Sigmoid colon (tissue), 6 donors: ENCODE measurements at regions not wholly inside any gene's neighbourhood (a gene's known extent, or its start where the extent isn't known, plus 50 kb on each side); places are given as distances from the start of the nearest gene placed in this dataset.

Experiments used
- DNase-seq: peaks from one replicate; pipeline ENCODE4 v3.0.0-alpha.2; 2019
- H3K27ac ChIP-seq, 4 donors: fragments of 200-600 bp; sonication (generic); one replicate each; pipeline ENCODE4 v1.5.1; 2016 to 2019; ENCODE audit warnings: mild to moderate bottlenecking in 1 of 4
- H3K27me3 ChIP-seq, 3 donors: fragments of 200-600 bp; sonication (generic); one replicate each; pipeline ENCODE4 v1.5.1; 2019; ENCODE audit warnings: mild to moderate bottlenecking in 1 of 3
- H3K36me3 ChIP-seq, 4 donors: fragments of 200-600 bp; sonication (generic); one replicate each; pipeline ENCODE4 v1.5.1; 2016 to 2019
- H3K4me1 ChIP-seq, 4 donors: fragments of 200-600 bp; sonication (generic); one replicate each; pipeline ENCODE4 v1.5.1; 2017 to 2019
- H3K4me3 ChIP-seq, 4 donors: fragments of 200-600 bp; sonication (generic); one replicate each; pipeline ENCODE4 v1.5.1; 2017 to 2019; ENCODE audit warnings: mild to moderate bottlenecking in 2 of 4, moderate library complexity in 1 of 4
- H3K9me3 ChIP-seq, 4 donors: fragments of 200-600 bp in 3 of 4; sonication (generic) in 3 of 4; one replicate each; pipeline versions ENCODE4 v1.5.1 to v1.6.1; 2013 to 2019
- CTCF ChIP-seq, 4 experiments: fragments of 450-650 bp in 3 of 4; fragments of 200-600 bp in 1 of 4; IDR thresholded peaks; one replicate each; pipeline ENCODE4 v1.5.1; 2016 to 2019; ENCODE audit warnings: antibody characterized with exemption in 4 of 4, mild to moderate bottlenecking in 3 of 4, moderate library complexity in 2 of 4
- EP300 ChIP-seq, 4 donors: sonication (generic); formaldehyde crosslinking; IDR thresholded peaks; one replicate each; pipeline ENCODE4 v1.6.1; 2017; ENCODE audit warnings: antibody characterized with exemption in 4 of 4
- POLR2A ChIP-seq, 2 donors: fragments of 450-650 bp; IDR thresholded peaks; one replicate each; pipeline ENCODE4 v1.6.1; 2016; ENCODE audit warnings: antibody characterized with exemption in 2 of 2, mild to moderate bottlenecking in 2 of 2, moderate library complexity in 2 of 2
- POLR2AphosphoS5 ChIP-seq, 4 donors: sonication (generic); formaldehyde crosslinking; IDR thresholded peaks; one replicate each; pipeline ENCODE4 v1.6.1; 2017; ENCODE audit warnings: antibody characterized with exemption in 4 of 4
- WGBS, 2 donors: extraction: QIAGEN DNeasy Blood & Tissue Kit; methylation state at CpG; one replicate each; pipeline ENCODE4 v1.1.7; 2013; 5-methylcytosine and 5-hydroxymethylcytosine counted together
- intact Hi-C: fragments of 100-400 bp; cut with DNase I; formaldehyde crosslinking; loops from one replicate; pipeline ENCODE4 v1.15.1; 2023
- donor health status: healthy with polysubstance abuse.
- donor health status: healthy.

GRCh38 chr9:25584611-25585010 is 93.6 kb downstream of the TUSC1 start:
- intact Hi-C loops, result no loop called here
- TF ChIP-seq EP300 (IDR thresholded peaks at IDR 0.05) (no peak), POLR2AphosphoS5 (IDR thresholded peaks at IDR 0.05) (no peak), CTCF (IDR thresholded peaks at IDR 0.05) (no peak), POLR2A (IDR thresholded peaks at IDR 0.05) (no peak)
- 71 to 88% methylated on average over 2 of the region's 2 CpGs for WGBS, 2 donors

GRCh38 chr9:25573281-25573680 is 105.0 kb downstream of the TUSC1 start:
- no peaks in the 10 kb centered on the region for H3K4me1 ChIP-seq
- DNase-seq, result no peak
- H3K27ac ChIP-seq, result no peak overlapping the region
- intact Hi-C loops, result no loop called here
- no peaks in the 10 kb centered on the region for H3K27me3 ChIP-seq
- no peaks in the 10 kb centered on the region for H3K36me3 ChIP-seq
- no peaks in the 10 kb centered on the region for H3K9me3 ChIP-seq
- TF ChIP-seq EP300 (IDR thresholded peaks at IDR 0.05) (no peak), CTCF (IDR thresholded peaks at IDR 0.05) (no peak), POLR2AphosphoS5 (IDR thresholded peaks at IDR 0.05) (no peak), POLR2A (IDR thresholded peaks at IDR 0.05) (no peak)
- 90 to 91% methylated on average over 5 of the region's 5 CpGs for WGBS, 2 donors
- H3K4me3 ChIP-seq, result no peak overlapping the region

More at GRCh38 chr9:25584611-25585010, 93.6 kb downstream of the TUSC1 start:
- Histone ChIP-seq H3K36me3 (no peaks in the 10 kb centered on the region), H3K9me3 (no peaks in the 10 kb centered on the region), H3K4me3 (no peak overlapping the region), H3K27ac (no peak overlapping the region), H3K27me3 (no peaks in the 10 kb centered on the region), H3K4me1 (no peaks in the 10 kb centered on the region)
- no peak for DNase-seq

- no peaks in the 10 kb centered on the region for H3K4me1 ChIP-seq
- intact Hi-C loops, result no loop called here
- WGBS, 2 donors, result 78 to 81% methylated on average over 2 of the region's 2 CpGs
- H3K4me3 ChIP-seq, result no peak overlapping the region
- H3K9me3 ChIP-seq, result no peaks in the 10 kb centered on the region
- H3K27me3 ChIP-seq, result no peaks in the 10 kb centered on the region
- H3K36me3 ChIP-seq, result no peaks in the 10 kb centered on the region
- H3K27ac ChIP-seq, result no peak overlapping the region
- TF ChIP-seq EP300 (IDR thresholded peaks at IDR 0.05) (no peak), POLR2A (IDR thresholded peaks at IDR 0.05) (no peak)
- no peak for DNase-seq
These were observed 106.8 kb downstream of the TUSC1 start for GRCh38 chr9:25571491-25571890.

- no peaks in the 10 kb centered on the region for H3K27me3 ChIP-seq
- no peaks in the 10 kb centered on the region for H3K4me1 ChIP-seq
- TF ChIP-seq EP300 (IDR thresholded peaks at IDR 0.05) (no peak), POLR2AphosphoS5 (IDR thresholded peaks at IDR 0.05) (no peak), POLR2A (IDR thresholded peaks at IDR 0.05) (no peak), CTCF (IDR thresholded peaks at IDR 0.05) (no peak)
- no peak overlapping the region for H3K27ac ChIP-seq
- intact Hi-C loops, result no loop called here
- no peak for DNase-seq
- H3K9me3 ChIP-seq, result no peaks in the 10 kb centered on the region
- 79 to 88% methylated on average over 6 of the region's 6 CpGs for WGBS, 2 donors
- H3K36me3 ChIP-seq, result no peaks in the 10 kb centered on the region
- no peak overlapping the region for H3K4me3 ChIP-seq
These were observed 107.4 kb downstream of the TUSC1 start for GRCh38 chr9:25570802-25571201.

GRCh38 chr9:25562101-25562500 is 116.1 kb downstream of the TUSC1 start:
- Histone ChIP-seq H3K4me1 (no peaks in the 10 kb centered on the region), H3K27ac (no peak overlapping the region), H3K4me3 (no peak overlapping the region), H3K36me3 (no peaks in the 10 kb centered on the region), H3K27me3 (no peaks in the 10 kb centered on the region), H3K9me3 (no peaks in the 10 kb centered on the region)
- TF ChIP-seq POLR2A (IDR thresholded peaks at IDR 0.05) (no peak), CTCF (IDR thresholded peaks at IDR 0.05) (no peak), POLR2AphosphoS5 (IDR thresholded peaks at IDR 0.05) (no peak), EP300 (IDR thresholded peaks at IDR 0.05) (no peak)
- WGBS, 2 donors, result 80 to 83% methylated on average over 2 of the region's 2 CpGs
- DNase-seq, result no peak
- intact Hi-C loops, result no loop called here
